ENCODE measurements at regions not wholly inside any gene's neighbourhood (a gene's known extent, or its start where the extent isn't known, plus 50 kb on each side); places are given as distances from the start of the nearest gene placed in this dataset.
"Not testable (repeated sequence)": the region's sequence is repeated elsewhere in the genome, so short reads cannot be mapped to it uniquely, and the experiment has no call there.

- not testable (repeated sequence) for DNase-seq (ENCODE audit: low read depth in 4 of 4, low spot score in 2 of 4)
These were observed 311.7 kb upstream of the RGS17 start for GRCh38 chr6:153442749-153443148.

- no peak for DNase-seq (ENCODE audit: low read depth in 4 of 4, low spot score in 2 of 4)
These were observed 311.0 kb upstream of the RGS17 start for GRCh38 chr6:153442096-153442495.

- DNase-seq (ENCODE audit: low read depth in 4 of 4, low spot score in 2 of 4): no peak
These were observed 306.1 kb upstream of the RGS17 start for GRCh38 chr6:153437193-153437592.

- no peak for DNase-seq (ENCODE audit: low read depth in 4 of 4, low spot score in 2 of 4)
These were observed 305.3 kb upstream of the RGS17 start for GRCh38 chr6:153436351-153436750.

- DNase-seq (ENCODE audit: low read depth in 4 of 4, low spot score in 2 of 4): no peak
These were observed 304.7 kb upstream of the RGS17 start for GRCh38 chr6:153435787-153436186.

- no peak for DNase-seq (ENCODE audit: low read depth in 4 of 4, low spot score in 2 of 4)
These were observed 294.5 kb upstream of the RGS17 start for GRCh38 chr6:153425536-153425935.

- DNase-seq (ENCODE audit: low read depth in 4 of 4, low spot score in 2 of 4): no peak
These were observed 293.8 kb upstream of the RGS17 start for GRCh38 chr6:153424719-153425400.

GRCh38 chr6:153412519-153412918, 281.4 kb upstream of the RGS17 start:
- DNase-seq (ENCODE audit: low read depth in 4 of 4, low spot score in 2 of 4): no peak

- no peak for DNase-seq (ENCODE audit: low read depth in 4 of 4, low spot score in 2 of 4)
These were observed 280.1 kb upstream of the RGS17 start for GRCh38 chr6:153411070-153411648.

- DNase-seq (ENCODE audit: low read depth in 4 of 4, low spot score in 2 of 4): no peak
These were observed 274.8 kb upstream of the RGS17 start for GRCh38 chr6:153405931-153406330.

- DNase-seq (ENCODE audit: low read depth in 4 of 4, low spot score in 2 of 4): no peak
These were observed 270.7 kb upstream of the RGS17 start for GRCh38 chr6:153401751-153402150.

- DNase-seq (ENCODE audit: low read depth in 4 of 4, low spot score in 2 of 4): no peak
These were observed 261.1 kb upstream of the RGS17 start for GRCh38 chr6:153392156-153392555.

- DNase-seq (ENCODE audit: low read depth in 4 of 4, low spot score in 2 of 4): no peak
These were observed 242.8 kb upstream of the RGS17 start for GRCh38 chr6:153373869-153374268.

GRCh38 chr6:153368131-153368530, 237.0 kb upstream of the RGS17 start:
- DNase-seq (ENCODE audit: low read depth in 4 of 4, low spot score in 2 of 4): no peak

GRCh38 chr6:153367021-153367420, 235.9 kb upstream of the RGS17 start:
- DNase-seq (ENCODE audit: low read depth in 4 of 4, low spot score in 2 of 4): no peak

GRCh38 chr6:153357391-153357790, 226.3 kb upstream of the RGS17 start:
- no peak for DNase-seq (ENCODE audit: low read depth in 4 of 4, low spot score in 2 of 4)

- DNase-seq (ENCODE audit: low read depth in 4 of 4, low spot score in 2 of 4): no peak
These were observed 209.5 kb upstream of the RGS17 start for GRCh38 chr6:153340568-153340967.

GRCh38 chr6:153334121-153334520, 203.0 kb upstream of the RGS17 start:
- no peak for DNase-seq (ENCODE audit: low read depth in 4 of 4, low spot score in 2 of 4)

GRCh38 chr6:153331221-153331620, 200.1 kb upstream of the RGS17 start:
- not testable (repeated sequence) for DNase-seq (ENCODE audit: low read depth in 4 of 4, low spot score in 2 of 4)

GRCh38 chr6:153328194-153328593, 197.1 kb upstream of the RGS17 start:
- no peak for DNase-seq (ENCODE audit: low read depth in 4 of 4, low spot score in 2 of 4)

GRCh38 chr6:153325661-153326060, 194.6 kb upstream of the RGS17 start:
- no peak for DNase-seq (ENCODE audit: low read depth in 4 of 4, low spot score in 2 of 4)

GRCh38 chr6:153312634-153313033, 181.6 kb upstream of the RGS17 start:
- peak; percentile 4 to 19 (median 10) for DNase-seq (ENCODE audit: low read depth in 4 of 4, low spot score in 2 of 4)

GRCh38 chr6:153309651-153310050, 178.6 kb upstream of the RGS17 start:
- DNase-seq (ENCODE audit: low read depth in 4 of 4, low spot score in 2 of 4): no peak
